HG03108 (cell line): ENCODE measurements at regions not wholly inside any gene's neighbourhood (a gene's known extent, or its start where the extent isn't known, plus 50 kb on each side); places are given as distances from the start of the nearest gene placed in this dataset.
"Not testable (repeated sequence)": the region's sequence is repeated elsewhere in the genome, so short reads cannot be mapped to it uniquely, and the experiment has no call there.

ENCODE experiments used
- ATAC-seq: cut with Tn5 transposase; IDR thresholded peaks from one replicate; pipeline ENCODE4 v1.9.1; 2021; ENCODE audit warnings: moderate library complexity; ENCODE audit not compliant: unreplicated experiment

- no peak for ATAC-seq
These were observed 187.4 kb downstream of the TENT5A start for GRCh38 chr6:81565071-81565470.

- no peak for ATAC-seq
These were observed 187.9 kb downstream of the TENT5A start for GRCh38 chr6:81564470-81565068.

- no peak for ATAC-seq
These were observed 190.3 kb downstream of the TENT5A start for GRCh38 chr6:81562169-81562568.

DNA sequence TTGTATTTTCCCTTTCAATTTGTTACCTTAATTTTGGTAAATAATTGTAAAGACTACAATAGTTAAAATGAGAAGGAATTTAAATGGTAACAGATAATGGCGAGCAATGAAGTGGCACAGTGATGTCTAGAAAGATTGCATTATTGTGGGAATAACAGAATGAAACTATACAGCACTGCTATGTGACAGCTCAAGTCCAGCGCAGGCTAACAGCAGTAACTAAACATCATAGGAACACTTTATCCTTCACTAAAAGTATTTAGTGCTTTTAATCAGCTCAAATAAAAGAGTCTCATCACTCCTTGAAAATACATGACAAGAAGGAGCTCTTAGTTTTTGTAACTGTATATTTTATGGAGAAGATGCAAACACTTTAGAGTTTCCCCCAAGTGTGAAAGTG lies 190.8 kb downstream of the TENT5A start:
- ATAC-seq, result no peak

DNA sequence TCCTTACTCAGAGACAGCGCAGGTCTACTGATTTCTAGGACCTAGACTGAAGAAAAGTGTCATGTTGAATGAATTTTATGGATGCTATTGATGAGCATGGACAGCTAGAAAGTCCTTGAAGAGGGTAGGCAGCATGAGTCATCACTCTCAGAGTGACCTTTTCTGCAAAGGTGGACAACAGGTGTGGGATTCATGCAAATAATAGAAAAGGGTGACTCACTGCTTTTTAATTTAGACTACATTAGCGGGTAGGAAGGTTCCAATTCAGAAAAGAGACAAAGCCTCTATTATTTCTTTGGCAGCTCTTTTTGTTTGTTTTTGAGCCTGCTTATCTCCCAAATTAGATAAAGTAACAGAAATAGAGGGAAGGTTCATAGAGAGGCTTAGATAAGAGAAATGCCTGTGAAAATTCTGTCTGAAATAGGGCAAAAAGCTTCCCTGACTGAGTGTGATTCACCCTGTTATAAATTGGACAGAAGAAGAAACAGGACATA lies 191.4 kb downstream of the TENT5A start:
- ATAC-seq, result no peak

GRCh38 chr6:81557811-81558210 lies 194.7 kb downstream of the TENT5A start:
- no peak for ATAC-seq

DNA sequence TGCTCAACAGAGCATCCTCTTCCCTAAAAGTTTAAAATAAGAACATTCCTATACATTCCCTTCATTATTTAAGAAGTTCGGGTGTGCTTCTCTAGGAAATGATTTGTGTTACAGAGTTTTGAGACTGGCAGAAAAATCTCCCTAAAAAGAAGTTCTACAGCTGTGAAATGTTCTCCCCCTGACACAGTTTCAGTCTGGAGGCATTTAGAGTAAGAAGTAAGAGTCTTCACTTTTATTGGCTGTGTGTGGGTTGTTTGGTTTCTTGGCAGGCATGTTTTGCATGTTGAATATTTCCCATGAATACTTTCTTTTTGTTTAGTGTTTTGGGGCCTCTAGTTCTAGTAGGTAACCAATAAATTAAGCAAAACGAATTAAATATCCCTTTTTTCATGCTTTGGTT lies 195.9 kb downstream of the TENT5A start:
- ATAC-seq, result no peak

DNA sequence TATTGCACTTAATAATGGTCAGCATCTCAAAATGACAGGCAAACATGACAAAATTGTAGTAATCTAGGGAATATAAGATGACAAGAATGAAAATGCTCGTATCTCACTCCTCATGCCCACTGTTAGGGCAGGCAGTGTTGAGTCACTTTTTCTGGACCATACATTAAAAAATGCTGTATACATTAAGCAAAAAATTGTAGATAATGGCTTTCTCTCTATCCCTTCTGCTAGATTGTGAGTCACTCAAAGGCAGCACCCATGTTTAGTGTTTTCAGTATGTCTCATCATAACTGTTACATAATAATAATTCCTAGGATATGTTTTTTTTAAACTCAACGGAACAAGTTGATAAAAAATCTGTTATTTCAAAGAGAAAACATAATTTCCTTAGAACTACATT lies 199.3 kb downstream of the TENT5A start:
- ATAC-seq, result no peak

GRCh38 chr6:81552644-81553043 lies 199.8 kb downstream of the TENT5A start:
- no peak for ATAC-seq

DNA sequence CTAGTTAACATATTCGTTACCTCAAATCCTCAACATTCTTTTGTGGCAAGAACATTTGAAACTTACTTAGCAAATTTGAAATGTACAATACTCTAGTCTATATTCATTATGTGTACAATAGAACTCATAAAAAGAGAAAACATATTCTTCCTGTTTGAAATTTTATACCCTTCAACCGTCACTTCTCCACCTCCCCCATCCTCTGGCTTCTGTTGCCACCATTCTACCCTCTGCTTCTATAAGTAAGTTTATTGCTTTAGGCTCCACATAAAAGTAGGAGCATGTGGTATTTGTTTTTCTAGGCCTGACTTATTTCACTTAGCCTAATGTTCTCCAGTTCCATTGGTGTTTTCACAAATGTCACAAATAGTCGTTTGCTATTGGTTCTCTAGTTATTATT lies 205.3 kb downstream of the TENT5A start:
- ATAC-seq, result no peak

DNA sequence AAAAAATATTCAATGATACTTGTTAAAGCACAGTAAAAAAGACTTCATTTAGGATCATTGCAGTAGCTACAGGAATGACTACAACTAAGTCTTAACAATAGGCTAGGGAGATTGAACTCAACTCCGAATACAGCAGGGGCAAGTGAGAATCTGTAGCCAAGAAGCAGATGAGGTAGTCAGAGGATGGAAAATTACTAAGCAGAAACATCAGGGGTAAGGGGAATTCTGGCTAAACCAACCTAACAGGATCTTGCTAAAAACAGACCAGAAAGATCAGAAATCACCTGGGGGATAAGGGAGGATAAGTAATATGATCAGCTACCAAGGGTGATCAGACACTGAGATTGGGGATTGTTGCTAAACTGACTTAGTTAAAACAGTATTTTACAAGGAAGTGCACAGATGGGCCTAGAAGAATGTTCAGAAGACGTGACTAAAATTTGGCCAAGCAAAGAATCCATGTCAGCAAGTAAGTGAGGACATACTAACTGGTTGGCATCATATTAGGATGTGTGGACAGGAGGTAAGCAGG lies 217.5 kb downstream of the TENT5A start:
- ATAC-seq, result no peak

GRCh38 chr6:81531869-81532561 lies 220.5 kb downstream of the TENT5A start:
- ATAC-seq, result no peak

DNA sequence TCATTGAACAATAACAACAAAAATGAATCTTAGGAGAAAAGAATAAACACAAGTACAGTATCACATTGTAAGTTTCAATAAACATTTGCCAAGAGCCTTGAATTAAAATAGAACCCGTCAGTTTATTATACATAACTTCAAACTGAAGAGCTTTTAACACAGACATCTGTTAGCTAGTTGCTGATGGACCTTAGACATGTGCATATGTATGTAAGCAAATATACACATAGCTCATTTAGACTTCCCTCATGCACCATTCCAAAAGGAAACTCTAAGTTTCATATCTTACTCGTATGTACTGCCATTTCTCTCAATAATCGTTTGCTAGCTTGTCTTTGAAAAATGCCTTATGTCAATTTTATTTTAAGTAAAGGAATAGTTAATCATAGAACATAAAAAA lies 235.0 kb downstream of the TENT5A start:
- no peak for ATAC-seq

DNA sequence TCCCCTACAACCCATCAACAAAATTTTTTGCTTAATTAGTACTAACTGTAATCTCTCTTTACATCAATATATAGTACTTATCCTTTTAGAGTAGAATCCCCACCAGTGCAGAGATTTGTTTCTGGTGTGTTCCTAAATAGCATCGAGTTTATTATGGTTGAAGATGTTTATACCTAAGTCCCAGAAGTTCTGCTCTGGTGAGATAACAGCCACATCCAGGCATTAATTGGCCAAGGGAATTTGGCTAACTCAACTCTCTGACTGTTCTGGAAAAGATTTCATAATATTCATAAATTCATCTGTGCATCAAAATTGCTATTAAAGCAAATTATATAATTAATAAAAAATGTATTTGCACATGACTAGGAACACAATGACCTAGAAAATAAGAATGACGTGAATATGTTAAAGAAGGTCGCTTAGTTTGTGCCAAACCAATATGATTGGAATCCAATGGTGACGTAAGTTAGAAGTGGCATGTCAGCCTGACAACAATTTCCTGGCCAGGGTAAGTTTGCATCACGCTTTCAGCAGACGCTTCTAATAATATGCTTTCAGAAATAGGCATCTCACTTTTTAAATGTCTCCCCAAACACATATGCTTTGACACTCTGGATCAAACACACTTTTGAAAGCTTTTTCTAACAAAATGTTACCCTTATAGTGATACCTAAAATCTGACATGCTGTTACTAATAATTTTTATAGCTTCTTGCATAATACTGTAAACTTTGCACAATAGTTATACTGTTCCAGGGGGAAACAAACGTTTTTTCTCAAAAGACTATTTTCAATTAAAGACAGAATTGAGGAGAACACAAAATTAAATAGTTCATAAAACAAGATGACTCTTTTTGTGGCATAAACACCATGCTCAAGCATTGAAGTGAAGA lies 236.7 kb downstream of the TENT5A start:
- ATAC-seq, result no peak

GRCh38 chr6:81514195-81514594 lies 238.3 kb downstream of the TENT5A start:
- not testable (repeated sequence) for ATAC-seq

DNA sequence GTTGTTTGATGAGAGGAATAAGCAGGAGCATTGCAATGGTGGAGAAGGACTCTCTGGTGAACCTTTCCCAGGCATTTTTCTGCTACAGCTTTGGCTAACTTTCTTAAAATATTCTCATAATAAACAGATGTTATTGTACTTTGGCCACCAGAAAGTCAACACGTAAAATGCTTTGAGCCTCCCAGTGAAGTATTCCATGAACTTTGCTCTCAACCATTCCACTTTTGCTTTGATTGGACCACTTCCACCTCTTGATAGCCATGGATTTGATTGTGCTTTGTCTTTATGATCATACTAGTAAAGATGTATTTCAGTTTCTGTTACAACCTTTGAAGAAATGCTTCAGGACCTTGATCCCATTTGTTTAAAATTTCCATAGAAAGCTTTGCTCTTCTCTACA lies 241.1 kb downstream of the TENT5A start:
- no peak for ATAC-seq

GRCh38 chr6:81495999-81496398 lies 256.5 kb downstream of the TENT5A start:
- no peak for ATAC-seq

DNA sequence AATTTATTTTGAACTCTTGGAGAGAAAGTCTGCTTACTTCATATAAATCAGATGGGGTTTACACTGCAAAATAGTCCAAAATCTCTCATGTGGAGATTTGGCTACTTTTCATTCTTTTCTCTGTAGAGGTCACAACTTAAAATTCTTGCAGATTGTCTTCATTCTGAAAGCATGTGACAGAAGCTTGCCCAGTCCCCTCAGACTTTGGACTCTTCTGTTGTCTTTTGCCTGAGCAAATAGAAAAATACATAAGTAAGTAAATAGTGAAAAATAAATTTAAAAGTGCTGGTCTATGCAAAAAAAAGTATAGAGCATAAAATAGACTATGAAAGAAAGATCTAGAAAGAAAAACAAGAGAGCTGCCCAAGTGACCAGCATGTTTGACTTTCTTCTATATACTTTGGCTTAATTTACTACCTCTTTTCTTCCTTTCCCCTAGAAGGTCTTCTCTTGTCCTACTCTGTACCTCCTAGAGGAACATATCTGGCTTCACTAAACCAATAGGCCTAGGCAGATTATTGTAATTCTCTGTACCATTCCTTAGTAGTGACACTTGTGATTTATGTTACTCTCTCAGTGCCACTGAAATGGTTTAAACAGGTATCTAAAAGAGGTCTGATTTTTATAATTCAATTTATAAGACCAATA lies 260.9 kb downstream of the TENT5A start:
- ATAC-seq, result no peak

GRCh38 chr6:81487489-81487888 lies 265.0 kb downstream of the TENT5A start:
- no peak for ATAC-seq

DNA sequence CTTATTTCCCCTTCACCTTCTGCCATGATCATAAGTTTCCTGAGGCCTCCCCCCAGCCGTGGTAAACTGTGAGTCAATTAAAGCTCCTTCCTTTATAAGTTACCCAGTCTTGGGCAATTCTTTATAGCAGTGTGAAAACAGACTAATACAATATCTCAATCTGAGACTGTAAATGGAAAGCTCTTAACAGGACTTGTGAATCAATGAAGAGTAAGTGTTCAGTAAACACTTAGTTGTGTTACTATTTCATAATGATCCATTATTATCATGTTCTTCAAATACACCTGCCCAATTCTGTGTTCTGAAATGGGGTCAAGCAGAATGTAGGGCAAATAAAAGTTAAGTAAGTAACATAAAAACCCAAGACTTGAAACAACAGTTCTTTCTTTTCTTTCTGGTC lies 266.2 kb downstream of the TENT5A start:
- ATAC-seq, result no peak

DNA sequence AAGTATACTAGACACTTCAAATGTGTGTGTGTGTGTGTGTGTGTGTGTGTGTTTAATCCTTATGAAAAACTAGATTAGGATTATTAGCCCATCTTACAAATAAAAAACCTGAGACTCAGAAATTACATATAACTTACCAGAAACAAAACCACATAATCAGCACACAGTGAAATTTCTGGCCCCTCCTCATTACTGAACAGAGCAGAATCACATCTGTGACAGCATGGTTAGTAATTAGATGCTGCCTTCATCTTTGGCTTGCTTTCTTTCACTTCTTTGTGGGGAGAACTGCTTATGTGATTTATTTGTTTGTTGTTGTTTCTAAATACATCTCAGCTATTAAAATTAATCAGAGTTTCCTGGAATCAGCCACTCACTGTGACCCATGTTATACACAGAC lies 267.1 kb downstream of the TENT5A start:
- ATAC-seq, result no peak
